ENCODE measurements at regions not wholly inside any gene's neighbourhood (a gene's known extent, or its start where the extent isn't known, plus 50 kb on each side); places are given as distances from the start of the nearest gene placed in this dataset.

GRCh38 chr1:55535724-55536544 lies 320.8 kb upstream of the USP24 start:
- no peaks in the 10 kb centered on the region for H3K27me3 Mint-ChIP-seq (ENCODE audit: low read depth)
- no peaks in the 10 kb centered on the region for H3K4me1 Mint-ChIP-seq (ENCODE audit: low read depth)
- DNase-seq (ENCODE audit: low spot score), result no peak
- no peak overlapping the region for H3K4me3 Mint-ChIP-seq
- no peaks in the 10 kb centered on the region for H3K9me3 Mint-ChIP-seq
- H3K27ac Mint-ChIP-seq, result no peak overlapping the region
- H3K36me3 Mint-ChIP-seq (ENCODE audit: low read depth), result no peaks in the 10 kb centered on the region

GRCh38 chr1:55534565-55535121 lies 319.5 kb upstream of the USP24 start:
- no peak overlapping the region for H3K27ac Mint-ChIP-seq

DNA sequence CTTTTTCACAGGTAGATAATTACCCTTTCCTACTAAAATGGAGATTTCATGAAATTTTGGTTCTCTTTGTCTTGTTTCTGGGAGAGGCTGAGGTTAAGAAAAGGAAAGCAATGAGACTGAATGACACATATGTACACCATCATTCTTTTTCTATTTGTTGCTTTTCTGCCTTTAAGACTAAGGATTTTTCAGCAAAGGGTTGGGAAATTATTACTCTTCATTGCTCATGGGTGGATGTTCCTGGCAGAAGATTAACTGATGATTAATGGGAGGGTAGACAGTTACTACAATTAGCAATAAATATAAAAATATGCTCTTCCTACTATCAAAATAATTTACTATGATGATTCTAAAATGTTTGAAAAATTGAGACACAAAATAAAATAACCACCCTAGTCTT lies 316.5 kb upstream of the USP24 start:
- no peak for DNase-seq (ENCODE audit: low spot score)
- Mint-ChIP-seq H3K9me3 (no peaks in the 10 kb centered on the region), H3K4me3 (no peak overlapping the region), H3K27ac (no peak overlapping the region), H3K27me3 (ENCODE audit: low read depth) (peaks cover 3% of the 10 kb centered on the region), H3K36me3 (ENCODE audit: low read depth) (no peaks in the 10 kb centered on the region), H3K4me1 (ENCODE audit: low read depth) (no peaks in the 10 kb centered on the region)

More at GRCh38 chr1:55534565-55535121, 319.5 kb upstream of the USP24 start:
- Mint-ChIP-seq H3K4me3 (no peak overlapping the region), H3K36me3 (ENCODE audit: low read depth) (no peaks in the 10 kb centered on the region), H3K27me3 (ENCODE audit: low read depth) (no peaks in the 10 kb centered on the region), H3K4me1 (ENCODE audit: low read depth) (no peaks in the 10 kb centered on the region), H3K9me3 (no peaks in the 10 kb centered on the region)
- no peak for DNase-seq (ENCODE audit: low spot score)

- Mint-ChIP-seq H3K4me1 (ENCODE audit: low read depth) (no peaks in the 10 kb centered on the region), H3K36me3 (ENCODE audit: low read depth) (no peaks in the 10 kb centered on the region), H3K9me3 (no peaks in the 10 kb centered on the region), H3K27ac (no peak overlapping the region), H3K27me3 (ENCODE audit: low read depth) (peaks cover 3% of the 10 kb centered on the region), H3K4me3 (no peak overlapping the region)
- no peak for DNase-seq (ENCODE audit: low spot score)
These were observed 315.8 kb upstream of the USP24 start for GRCh38 chr1:55530749-55531478.

- H3K4me1 Mint-ChIP-seq (ENCODE audit: low read depth), result no peaks in the 10 kb centered on the region
- no peak overlapping the region for H3K27ac Mint-ChIP-seq
- H3K4me3 Mint-ChIP-seq, result no peak overlapping the region
These were observed 313.9 kb upstream of the USP24 start for GRCh38 chr1:55529017-55529416.

GRCh38 chr1:55527831-55528230 lies 312.7 kb upstream of the USP24 start:
- no peaks in the 10 kb centered on the region for H3K9me3 Mint-ChIP-seq
- H3K4me1 Mint-ChIP-seq (ENCODE audit: low read depth), result no peaks in the 10 kb centered on the region

More at GRCh38 chr1:55529017-55529416, 313.9 kb upstream of the USP24 start:
- DNase-seq (ENCODE audit: low spot score), result no peak
- Mint-ChIP-seq H3K36me3 (ENCODE audit: low read depth) (no peaks in the 10 kb centered on the region), H3K9me3 (no peaks in the 10 kb centered on the region), H3K27me3 (ENCODE audit: low read depth) (peaks cover 3% of the 10 kb centered on the region)

GRCh38 chr1:55526716-55527115 lies 311.6 kb upstream of the USP24 start:
- Mint-ChIP-seq H3K27me3 (ENCODE audit: low read depth) (peaks cover 3% of the 10 kb centered on the region), H3K4me3 (no peak overlapping the region), H3K4me1 (ENCODE audit: low read depth) (no peaks in the 10 kb centered on the region), H3K9me3 (no peaks in the 10 kb centered on the region), H3K36me3 (ENCODE audit: low read depth) (no peaks in the 10 kb centered on the region), H3K27ac (no peak overlapping the region)
- DNase-seq (ENCODE audit: low spot score), result no peak

More at GRCh38 chr1:55527831-55528230, 312.7 kb upstream of the USP24 start:
- peaks cover 3% of the 10 kb centered on the region for H3K27me3 Mint-ChIP-seq (ENCODE audit: low read depth)
- H3K4me3 Mint-ChIP-seq, result no peak overlapping the region
- H3K27ac Mint-ChIP-seq, result no peak overlapping the region
- no peak for DNase-seq (ENCODE audit: low spot score)
- H3K36me3 Mint-ChIP-seq (ENCODE audit: low read depth), result no peaks in the 10 kb centered on the region

DNA sequence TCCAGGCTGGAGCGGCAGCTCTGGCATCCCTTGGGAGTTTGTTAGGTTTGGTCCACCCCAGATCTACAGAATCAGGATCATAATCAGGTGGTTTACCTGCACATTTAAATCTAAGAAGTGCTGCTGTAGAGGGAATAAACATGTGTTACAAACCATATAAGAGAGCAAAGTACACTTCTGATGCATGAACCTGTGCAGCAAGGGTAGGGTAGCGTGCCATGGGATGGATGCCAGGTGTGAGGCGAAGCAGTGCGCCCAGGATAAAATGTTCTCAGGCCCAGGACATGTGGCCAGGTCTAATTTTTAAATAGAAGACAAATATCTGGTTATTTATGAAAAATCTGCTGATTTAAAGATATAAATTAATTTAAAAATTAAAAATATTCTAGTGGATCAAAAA lies 308.8 kb upstream of the USP24 start:
- no peak for DNase-seq (ENCODE audit: low spot score)
- Mint-ChIP-seq H3K9me3 (no peaks in the 10 kb centered on the region), H3K27me3 (ENCODE audit: low read depth) (peaks cover 1% of the 10 kb centered on the region), H3K4me1 (ENCODE audit: low read depth) (no peaks in the 10 kb centered on the region), H3K36me3 (ENCODE audit: low read depth) (no peaks in the 10 kb centered on the region), H3K27ac (no peak overlapping the region), H3K4me3 (no peak overlapping the region)

- Mint-ChIP-seq H3K36me3 (ENCODE audit: low read depth) (no peaks in the 10 kb centered on the region), H3K27ac (no peak overlapping the region), H3K9me3 (no peaks in the 10 kb centered on the region), H3K4me3 (no peak overlapping the region), H3K4me1 (ENCODE audit: low read depth) (no peaks in the 10 kb centered on the region), H3K27me3 (ENCODE audit: low read depth) (no peaks in the 10 kb centered on the region)
- no peak for DNase-seq (ENCODE audit: low spot score)
These were observed 307.8 kb upstream of the USP24 start for GRCh38 chr1:55522982-55523381.

GRCh38 chr1:55522353-55522903 lies 307.3 kb upstream of the USP24 start:
- no peak overlapping the region for H3K27ac Mint-ChIP-seq
- H3K27me3 Mint-ChIP-seq (ENCODE audit: low read depth), result no peaks in the 10 kb centered on the region
- H3K4me3 Mint-ChIP-seq, result no peak overlapping the region
- H3K36me3 Mint-ChIP-seq (ENCODE audit: low read depth), result no peaks in the 10 kb centered on the region
- no peak for DNase-seq (ENCODE audit: low spot score)
- H3K4me1 Mint-ChIP-seq (ENCODE audit: low read depth), result no peaks in the 10 kb centered on the region
- no peaks in the 10 kb centered on the region for H3K9me3 Mint-ChIP-seq

DNA sequence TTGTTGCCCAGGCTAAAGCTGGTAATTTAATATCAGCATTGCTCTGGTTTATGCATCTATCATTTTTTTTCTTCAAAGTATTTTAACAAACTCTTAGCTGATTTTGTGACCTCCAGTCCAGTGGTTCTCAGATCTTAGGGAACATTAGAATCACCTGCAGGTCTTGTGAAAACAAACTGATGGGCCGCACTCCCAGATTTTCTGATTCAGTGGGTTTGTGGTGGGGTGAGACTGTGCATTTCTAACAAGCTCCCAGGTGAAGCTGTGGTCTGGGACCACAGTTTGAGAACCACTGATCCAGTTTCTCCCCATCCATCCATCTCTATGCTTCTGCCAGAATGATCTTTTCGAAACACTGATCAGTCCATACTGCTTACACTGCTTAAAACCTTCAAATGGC lies 305.7 kb upstream of the USP24 start:
- H3K27me3 Mint-ChIP-seq (ENCODE audit: low read depth), result no peaks in the 10 kb centered on the region
- H3K4me1 Mint-ChIP-seq (ENCODE audit: low read depth), result no peaks in the 10 kb centered on the region
- H3K9me3 Mint-ChIP-seq, result no peaks in the 10 kb centered on the region
- no peak for DNase-seq (ENCODE audit: low spot score)
- no peak overlapping the region for H3K27ac Mint-ChIP-seq
- H3K4me3 Mint-ChIP-seq, result no peak overlapping the region
- H3K36me3 Mint-ChIP-seq (ENCODE audit: low read depth), result no peaks in the 10 kb centered on the region

GRCh38 chr1:55519937-55520683 lies 304.9 kb upstream of the USP24 start:
- Mint-ChIP-seq H3K27me3 (ENCODE audit: low read depth) (no peaks in the 10 kb centered on the region), H3K4me1 (ENCODE audit: low read depth) (no peaks in the 10 kb centered on the region), H3K36me3 (ENCODE audit: low read depth) (no peaks in the 10 kb centered on the region), H3K9me3 (no peaks in the 10 kb centered on the region), H3K27ac (no peak overlapping the region), H3K4me3 (no peak overlapping the region)
- no peak for DNase-seq (ENCODE audit: low spot score)

GRCh38 chr1:55519276-55519675 lies 304.1 kb upstream of the USP24 start:
- H3K9me3 Mint-ChIP-seq, result no peaks in the 10 kb centered on the region
- H3K27ac Mint-ChIP-seq, result no peak overlapping the region
- H3K27me3 Mint-ChIP-seq (ENCODE audit: low read depth), result no peaks in the 10 kb centered on the region
- H3K4me3 Mint-ChIP-seq, result no peak overlapping the region
- DNase-seq (ENCODE audit: low spot score), result no peak
- no peaks in the 10 kb centered on the region for H3K4me1 Mint-ChIP-seq (ENCODE audit: low read depth)
- H3K36me3 Mint-ChIP-seq (ENCODE audit: low read depth), result no peaks in the 10 kb centered on the region
